GM20000 (cell line): ENCODE measurements at regions not wholly inside any gene's neighbourhood (a gene's known extent, or its start where the extent isn't known, plus 50 kb on each side); places are given as distances from the start of the nearest gene placed in this dataset.
"Not testable (repeated sequence)": the region's sequence is repeated elsewhere in the genome, so short reads cannot be mapped to it uniquely, and the experiment has no call there.

Experiments used
- DNase-seq: peaks from one replicate; pipeline ENCODE4 v3.0.0; 2012; ENCODE audit warnings: low spot score
- CTCF ChIP-seq: IDR thresholded peaks from 2 replicates; pipeline ENCODE4 v1.5.1; 2012; ENCODE audit warnings: mild to moderate bottlenecking, control low read depth; ENCODE audit errors: extremely low read depth, missing control alignments

DNA sequence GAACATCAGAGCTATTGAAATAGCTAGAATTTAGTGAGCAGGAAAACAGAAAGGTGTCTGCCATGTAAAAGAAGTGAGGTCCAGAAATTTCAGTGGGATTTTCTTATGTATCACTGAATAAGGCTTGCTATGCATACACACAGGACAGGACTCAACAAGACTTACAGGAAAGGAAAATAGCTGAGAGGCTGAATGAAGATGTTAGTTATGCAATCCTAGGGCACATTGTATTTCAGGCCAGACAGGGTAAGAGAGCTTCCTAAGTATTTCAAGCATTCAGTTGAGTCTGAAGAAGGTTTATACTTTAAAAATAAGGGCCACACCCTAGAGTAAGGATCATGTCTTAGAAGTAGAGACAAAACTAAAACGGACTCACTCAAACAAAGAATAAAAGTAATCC is 419.9 kb upstream of the PRR20A start:
- no peak for TF ChIP-seq CTCF
- DNase-seq = no peak

DNA sequence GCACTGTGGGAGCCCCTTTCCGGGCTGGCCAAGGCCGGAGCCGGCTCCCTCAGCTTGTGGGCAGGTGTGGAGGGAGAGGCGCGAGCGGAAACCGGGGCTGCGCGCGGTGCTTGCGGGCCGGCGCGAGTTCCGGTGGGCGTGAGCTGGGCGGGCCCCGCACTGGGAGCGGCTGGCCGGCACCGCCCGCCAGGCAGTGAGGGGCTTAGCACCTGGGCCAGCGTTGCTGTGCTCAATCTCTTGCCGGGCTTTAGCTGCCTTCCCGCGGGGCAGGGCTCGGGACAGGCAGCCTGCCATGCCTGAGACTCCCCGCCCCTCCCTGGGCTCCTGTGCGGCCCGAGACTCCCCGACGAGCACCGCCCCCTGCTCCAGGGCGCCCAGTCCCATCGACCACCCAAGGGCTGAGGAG is 405.2 kb upstream of the PRR20A start:
- TF ChIP-seq CTCF = no peak
- DNase-seq = no peak

- TF ChIP-seq CTCF = no peak
- DNase-seq = no peak
Observed at GRCh38 chr13:56736966-56737365, 403.8 kb upstream of the PRR20A start.

GRCh38 chr13:56752636-56753035 is 388.1 kb upstream of the PRR20A start:
- TF ChIP-seq CTCF = no peak
- no peak for DNase-seq

DNA sequence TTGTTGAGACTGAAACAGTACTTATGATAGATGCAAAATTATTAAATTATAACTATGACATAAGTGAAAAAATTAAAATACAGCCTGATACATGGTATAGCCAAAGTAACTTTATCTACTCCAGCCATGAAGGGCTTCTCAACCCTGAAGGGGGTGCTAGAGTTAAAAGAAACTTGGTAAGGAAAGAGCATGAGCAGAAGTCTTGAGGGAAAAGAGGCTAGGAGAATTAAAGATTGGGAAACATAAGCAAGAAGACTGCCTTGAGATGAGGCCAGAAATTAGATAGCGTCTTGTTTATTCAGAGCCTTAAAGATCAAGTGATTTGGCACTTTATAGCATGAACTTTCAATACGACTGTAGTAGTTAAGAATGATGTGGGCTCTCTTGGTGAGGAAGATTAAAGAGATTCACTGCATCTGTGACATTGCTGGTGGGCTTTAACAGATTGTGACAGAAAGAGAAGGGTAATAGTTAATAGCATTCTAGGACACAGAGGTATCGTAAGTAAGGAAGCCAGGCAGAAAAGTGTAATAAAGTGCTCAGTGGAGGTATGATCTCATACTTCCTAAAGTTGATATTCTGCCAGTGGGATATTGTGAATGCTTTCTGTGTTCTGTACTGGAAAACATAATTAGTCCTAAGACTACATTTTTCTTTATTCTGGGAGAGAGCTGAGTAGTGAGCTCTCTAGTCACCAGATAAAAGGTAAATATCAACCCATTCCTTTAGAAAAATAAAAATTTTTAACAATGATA is 385.4 kb upstream of the PRR20A start:
- no peak for TF ChIP-seq CTCF
- no peak for DNase-seq

DNA sequence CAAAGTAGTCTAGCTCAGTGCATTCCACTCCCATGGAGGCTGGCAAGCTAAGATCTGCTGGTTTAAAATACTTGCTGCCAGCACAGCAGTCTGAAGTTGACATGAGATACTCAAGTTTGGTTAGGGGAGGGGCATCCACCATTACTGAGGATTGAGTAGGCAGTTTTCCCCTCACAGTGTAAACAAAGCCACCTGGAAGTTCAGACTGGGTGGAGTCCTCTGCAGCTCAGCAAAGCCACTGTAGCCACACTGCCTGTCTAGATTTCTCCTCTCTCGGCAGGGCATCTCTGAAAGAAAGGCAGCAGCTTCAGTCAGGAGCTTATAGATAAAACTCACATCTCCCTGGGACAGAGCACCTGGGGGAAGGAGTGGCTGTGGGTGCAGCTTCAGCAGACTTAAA is 377.4 kb upstream of the PRR20A start:
- DNase-seq = not testable (repeated sequence)

- no peak for DNase-seq
- no peak for TF ChIP-seq CTCF
Observed at GRCh38 chr13:56773148-56773547, 367.6 kb upstream of the PRR20A start.

DNA sequence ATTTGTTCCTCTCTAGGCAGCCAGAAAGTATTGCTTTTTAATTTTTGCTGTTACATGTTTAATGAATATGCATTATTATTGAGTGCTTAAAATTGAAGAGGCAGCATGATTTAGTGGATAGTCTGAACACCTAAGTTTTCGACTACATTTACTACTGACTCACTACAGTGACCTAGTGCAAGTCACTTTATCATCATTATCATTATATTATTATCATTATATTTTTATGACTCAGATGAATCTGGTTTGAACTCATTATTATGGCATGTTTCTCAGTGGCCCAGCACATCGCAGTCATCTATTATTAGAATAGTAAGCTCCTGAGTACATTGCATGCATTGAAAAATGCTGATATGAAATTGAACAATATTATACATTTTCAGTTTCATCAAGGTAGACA is 351.2 kb upstream of the PRR20A start:
- TF ChIP-seq CTCF = no peak
- DNase-seq = no peak
